GM19324 (cell line): ENCODE measurements at regions not wholly inside any gene's neighbourhood (a gene's known extent, or its start where the extent isn't known, plus 50 kb on each side); places are given as distances from the start of the nearest gene placed in this dataset.

Source experiments
- ATAC-seq: cut with Tn5 transposase; IDR thresholded peaks from one replicate; pipeline ENCODE4 v1.9.1; 2021; ENCODE audit warnings: mild to moderate bottlenecking, moderate library complexity; ENCODE audit not compliant: unreplicated experiment, low FRiP score

DNA sequence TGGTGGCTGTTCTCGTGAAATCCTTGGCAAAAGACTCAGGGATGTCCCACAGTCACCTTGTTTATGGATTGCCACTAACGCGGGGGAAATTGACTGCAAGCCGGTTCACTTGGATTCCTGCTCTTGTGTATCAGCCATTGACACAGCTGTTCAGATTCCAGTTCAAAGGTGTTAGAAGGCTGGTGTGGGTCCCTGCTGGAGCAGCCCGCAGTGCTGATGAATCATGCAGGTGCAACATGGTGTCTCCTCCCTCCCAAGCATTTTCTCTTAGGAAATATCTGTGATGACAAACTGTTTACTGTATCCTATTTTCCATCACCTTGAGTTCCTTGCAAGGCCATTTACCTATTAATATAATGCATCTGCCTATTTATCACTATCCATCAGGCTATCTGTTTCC lies 170.1 kb downstream of the GATA3 start:
- ATAC-seq = no peak

DNA sequence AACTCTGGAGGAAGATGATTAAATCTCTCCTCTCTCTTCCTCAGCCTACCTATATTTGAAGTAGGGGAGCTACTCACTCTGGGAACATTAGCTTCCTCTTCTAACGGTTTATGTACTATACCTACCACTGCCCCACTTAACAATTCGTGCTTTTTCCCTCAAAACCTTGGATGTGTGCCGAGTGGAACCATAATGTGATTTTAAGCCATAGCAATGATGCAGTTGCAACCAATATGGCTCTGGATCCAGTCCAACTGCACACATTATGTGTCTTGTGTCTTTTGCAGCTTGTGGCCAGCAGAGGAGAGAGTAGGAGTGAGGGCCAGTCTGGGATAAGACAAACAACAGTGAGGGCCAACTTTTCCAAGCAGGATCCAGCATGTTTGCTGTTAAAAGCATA lies 170.7 kb downstream of the GATA3 start:
- ATAC-seq = no peak

DNA sequence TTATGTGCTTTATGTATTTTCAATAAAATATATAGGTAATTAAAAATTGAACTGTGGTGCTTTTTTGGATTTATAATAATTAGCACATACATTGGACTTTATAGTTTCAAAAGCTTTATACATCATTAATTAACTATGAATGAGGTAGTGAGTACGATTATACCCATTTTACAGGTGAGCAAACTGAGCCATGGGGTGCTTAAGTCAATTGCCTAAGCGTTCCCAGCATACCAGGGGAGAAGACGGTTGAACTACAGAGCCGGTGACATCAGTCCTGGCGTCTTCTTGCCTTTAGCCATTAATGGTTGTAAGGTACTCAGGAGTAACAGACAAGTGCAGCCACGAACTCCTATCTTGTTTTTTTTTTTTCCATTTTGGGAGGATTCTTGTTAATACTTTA lies 172.8 kb downstream of the GATA3 start:
- ATAC-seq = no peak

DNA sequence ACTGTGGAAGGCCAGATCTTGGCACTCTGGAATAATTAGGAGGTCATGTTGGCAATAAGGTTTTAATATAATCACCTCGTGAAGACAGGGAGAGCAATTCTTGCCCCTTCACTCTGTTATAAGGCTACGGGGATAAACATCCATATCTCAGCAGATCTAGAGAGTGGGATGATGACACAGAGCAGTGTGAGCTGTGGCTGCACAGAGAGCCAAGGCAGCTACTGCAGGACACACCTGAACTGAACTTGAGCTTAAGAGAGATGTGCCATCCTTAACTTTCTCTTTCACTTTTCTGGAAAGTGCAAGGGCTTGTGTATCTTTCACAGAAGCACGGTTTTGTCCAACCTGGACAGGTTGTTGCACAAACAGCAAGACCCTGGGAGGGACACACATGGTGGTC lies 174.7 kb downstream of the GATA3 start:
- no peak for ATAC-seq

DNA sequence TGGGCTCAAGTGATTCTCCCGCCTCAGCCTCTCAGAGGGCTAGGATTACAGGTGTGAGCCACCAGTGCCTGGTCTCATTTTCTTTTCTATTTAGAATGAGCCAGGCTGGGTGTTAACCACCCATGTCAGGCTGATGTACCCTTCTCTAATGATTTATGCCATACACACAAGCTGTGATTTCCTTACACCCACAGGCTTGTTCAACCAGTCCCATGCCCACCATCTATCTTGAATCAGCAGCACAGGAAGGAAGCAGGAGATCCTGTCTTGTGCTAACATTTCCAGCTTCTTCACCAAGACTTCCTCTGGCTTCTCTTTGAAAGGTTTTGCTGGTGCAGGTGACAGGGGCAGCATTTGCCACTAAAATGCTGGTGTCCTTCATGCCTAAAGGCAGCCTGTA lies 176.4 kb downstream of the GATA3 start:
- no peak for ATAC-seq

DNA sequence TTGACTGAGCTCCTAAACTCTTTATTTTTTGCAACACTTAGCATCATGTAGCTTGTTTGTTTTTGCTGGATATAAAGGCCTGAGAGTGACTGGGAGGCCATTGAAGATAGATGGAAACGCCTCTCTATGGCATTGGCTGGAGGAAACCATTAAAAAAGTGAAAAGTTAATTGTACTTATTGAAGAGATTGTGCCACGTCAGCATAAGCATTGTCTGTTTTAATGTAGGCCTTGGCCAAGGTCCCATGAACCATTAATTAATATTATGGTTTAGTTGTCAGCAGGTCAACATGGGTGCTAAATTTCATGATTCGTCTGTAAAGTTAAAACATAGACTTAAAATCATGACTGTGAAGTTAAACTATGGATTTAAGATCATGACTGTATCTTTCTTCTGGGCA lies 178.6 kb downstream of the GATA3 start:
- no peak for ATAC-seq

DNA sequence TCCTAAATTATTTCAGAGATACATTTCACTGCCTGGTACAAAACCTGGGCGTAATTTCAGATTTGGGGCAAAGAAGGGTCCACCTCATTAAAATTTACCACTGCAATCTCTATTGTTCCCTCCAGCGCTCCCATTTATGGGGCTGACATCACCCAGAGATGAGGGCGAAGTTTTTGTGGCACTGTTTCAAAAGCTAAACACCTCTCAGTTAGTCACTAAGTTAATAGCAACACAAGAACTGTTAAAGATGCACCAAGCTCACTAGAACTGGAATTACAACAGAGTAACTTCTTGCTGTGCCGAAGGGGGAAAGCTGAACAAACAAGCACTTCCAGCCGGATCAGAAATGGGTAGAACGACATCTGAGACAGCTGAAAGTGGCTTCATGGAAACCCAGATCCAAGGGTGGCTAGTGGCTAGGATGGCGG lies 179.4 kb downstream of the GATA3 start:
- no peak for ATAC-seq

DNA sequence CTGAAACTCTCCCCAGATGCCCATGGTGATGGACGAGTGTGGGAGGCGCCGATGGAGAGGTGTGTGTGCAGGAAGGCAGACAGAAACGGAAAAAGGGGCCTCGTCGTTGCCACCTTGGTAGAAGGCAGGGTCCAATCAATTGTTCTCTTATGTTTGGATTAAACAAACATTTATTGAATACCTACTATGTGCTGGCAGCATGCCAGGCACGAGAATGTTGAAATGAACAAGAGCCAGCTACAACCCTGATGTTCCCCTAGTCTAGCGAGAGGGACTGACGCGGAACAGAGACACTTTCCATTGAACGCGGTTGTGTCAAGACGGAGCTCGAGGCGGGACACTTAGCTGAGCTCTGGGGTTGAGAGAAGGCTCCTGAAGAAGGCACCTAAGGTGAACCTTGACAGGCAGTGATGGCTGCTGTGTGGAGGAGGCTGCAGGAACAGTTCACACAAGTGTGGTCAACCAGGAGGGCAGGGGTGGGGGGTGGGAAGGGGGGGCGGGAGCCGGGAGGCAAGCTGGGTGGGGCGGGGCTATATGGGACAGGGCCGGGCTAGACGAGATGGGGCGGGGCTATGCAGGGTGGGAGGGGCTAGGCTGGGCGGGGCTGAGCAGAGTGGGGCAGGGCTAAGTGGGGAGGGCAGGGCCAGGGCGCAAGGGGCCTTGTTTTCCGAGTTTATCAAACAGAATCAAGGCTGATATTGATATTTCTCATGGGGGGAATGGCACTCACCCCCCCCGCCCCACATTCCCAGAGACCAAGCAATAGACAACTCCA lies 181.0 kb downstream of the GATA3 start:
- ATAC-seq = no peak

DNA sequence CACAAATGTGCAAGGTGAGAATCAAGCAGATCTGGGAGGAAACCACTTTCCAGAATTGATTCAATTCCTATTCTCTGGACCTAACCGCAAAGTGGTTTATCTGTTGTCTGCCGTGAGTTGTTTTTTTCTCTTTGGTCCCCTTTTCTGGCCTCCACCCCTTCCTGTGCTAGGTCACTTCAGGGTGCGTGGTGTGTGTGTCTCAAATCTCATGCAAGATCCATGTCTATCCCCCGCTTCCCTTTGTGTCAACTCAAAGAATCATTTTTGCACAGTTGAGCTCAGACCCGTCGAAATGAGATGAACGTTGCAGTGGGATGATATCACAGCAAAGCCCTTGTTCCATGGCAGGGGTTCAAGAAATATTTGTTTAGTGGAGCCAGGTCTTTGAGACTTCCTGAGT lies 184.5 kb downstream of the GATA3 start:
- ATAC-seq = no peak

DNA sequence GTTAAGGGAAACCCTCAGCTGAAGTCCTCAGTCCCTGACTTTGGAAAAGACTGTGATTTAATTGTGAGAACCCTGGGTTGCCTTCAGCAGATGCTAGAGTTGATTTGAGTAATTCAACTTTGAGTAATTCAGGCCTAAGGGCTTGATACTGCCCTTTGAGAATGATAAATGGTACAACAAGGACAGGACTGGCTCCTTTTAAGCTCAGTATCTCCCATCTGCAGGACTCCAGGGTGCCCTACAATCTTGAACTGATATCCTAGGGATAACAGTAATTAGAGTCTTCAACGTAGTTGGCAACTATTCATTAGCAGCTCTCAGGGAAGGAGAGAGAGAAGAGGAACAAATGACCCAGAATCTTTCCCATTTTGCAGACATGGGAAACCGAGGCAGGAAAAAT lies 186.4 kb downstream of the GATA3 start:
- no peak for ATAC-seq

DNA sequence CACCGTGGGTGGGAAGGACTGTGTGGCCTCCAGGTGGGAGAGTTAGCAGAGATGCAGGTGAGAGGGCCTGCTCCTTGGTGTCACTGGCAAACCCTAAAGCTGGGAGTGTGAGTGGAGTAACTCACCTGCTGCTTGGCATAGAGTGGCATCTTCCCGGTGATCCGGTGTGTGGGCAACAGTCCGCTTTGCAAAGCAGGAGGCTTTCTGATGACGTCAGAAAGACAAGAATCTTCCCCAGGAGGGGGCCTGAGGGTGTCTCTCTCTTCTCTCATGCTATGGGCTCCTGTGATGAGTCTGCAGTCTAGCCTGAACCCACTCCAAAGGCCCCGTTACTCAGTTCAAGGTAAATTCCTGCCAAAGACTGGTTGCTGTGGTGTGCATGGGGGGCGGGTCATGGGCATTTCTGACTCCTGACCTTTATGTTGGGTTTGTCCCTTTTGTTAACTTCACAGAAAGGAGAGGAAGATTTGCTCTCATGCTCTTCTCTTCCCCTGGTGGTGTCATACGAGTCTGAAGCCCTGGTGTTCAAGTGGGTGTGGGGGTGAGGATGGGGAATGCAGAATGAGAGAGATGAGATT lies 187.9 kb downstream of the GATA3 start:
- no peak for ATAC-seq

DNA sequence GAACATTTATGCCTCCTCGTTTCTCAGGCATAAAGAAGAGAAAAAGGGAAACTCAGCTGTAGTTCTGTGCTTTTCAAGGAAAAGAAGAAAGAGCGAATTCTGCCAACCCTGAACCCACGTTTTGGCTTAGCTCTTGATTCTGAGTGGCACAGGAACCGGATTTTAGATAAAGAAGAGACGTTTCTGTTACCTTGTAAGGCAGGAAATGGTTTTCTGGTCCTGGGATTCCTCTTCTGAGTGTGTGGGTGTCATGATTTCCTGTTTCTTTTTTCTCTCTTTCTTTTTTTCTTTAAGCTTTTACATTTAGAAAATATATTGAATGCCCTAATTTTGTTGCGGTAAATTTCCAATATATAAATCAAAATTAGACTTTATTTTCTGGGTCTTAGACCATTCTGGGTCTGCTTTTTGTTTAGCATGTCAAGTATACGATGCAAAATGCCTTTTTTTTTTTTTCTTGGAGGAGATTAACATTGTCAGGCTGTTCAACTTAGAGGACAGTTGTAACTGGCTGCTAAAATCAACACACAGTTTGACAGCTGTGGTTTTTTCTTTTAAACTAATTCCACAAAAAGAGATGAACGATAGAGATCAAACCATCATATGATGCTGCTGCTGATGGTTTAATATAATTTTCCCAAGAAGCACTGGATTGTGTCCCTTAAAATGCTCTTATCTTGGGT lies 190.8 kb downstream of the GATA3 start:
- ATAC-seq = no peak

DNA sequence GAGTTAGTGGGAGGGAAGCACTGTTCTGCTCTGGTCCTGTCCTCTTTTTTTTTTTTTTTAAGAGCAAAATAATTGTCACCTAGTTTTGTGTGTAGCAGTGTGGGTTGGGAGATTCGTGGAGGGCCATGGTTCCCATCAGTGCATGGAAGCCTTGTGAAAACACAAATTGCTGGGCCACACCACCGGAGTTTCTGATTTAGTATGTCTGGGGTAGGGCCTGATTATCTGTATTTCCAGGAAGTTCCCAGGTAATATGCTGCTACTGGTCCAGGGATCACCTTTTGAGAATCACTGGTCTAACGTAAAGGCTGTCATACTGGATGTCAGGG lies 191.3 kb downstream of the GATA3 start:
- ATAC-seq = no peak

DNA sequence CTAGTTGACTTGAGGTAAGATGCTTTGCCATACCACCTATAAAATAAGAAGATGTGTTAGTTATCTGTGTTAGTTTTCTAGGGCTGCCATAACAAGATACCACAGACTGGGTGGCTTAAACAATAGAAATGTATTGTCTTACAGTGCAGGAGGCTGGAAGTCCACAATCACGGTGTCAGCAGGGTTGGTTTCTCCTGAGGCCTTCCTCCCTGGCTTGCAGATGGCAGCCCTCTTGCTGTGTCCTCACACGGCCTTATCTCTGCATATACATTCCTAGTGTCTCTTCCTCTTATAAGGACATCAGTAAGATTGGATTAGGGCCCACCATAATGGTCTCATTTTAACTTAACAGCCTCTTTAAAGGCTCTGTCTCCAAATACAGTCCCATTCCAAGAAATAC lies 192.1 kb downstream of the GATA3 start:
- no peak for ATAC-seq

DNA sequence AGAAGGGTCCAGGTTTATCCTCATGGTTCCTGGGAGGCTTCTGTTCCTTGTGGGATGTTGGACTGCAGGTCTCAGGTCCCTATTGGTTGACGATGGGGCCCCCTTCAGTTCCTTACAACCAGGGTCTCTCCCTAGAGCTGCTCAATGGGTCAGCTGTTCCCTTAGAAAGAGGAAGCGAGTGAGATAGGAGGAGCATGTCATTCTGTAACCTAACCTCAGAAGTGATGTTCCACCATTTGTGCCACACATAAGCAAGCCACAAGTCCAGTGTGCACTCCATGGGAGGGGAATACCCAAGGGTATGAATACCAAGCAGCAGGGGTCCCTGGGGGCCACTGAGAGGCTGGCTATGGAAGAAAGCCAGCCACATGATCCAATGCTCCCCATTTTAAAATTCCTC lies 192.7 kb downstream of the GATA3 start:
- ATAC-seq = no peak

DNA sequence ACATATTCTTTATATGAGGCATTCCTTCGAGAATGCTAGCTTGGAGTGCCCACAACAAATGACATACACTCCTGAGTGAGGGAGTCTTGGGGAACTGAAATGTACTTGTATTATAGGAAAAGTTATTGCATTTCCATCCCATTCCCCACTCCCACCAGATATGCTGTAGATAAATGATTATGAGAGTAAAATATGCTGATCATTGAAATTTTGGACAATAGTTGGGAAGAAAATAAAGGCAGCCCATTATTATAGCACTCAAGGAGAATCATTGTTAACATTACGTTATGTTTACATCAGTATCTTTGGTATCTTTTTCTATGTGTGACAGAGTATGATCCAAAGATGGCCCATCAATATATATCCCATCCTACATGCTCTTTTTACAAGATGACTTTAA lies 194.4 kb downstream of the GATA3 start:
- ATAC-seq = no peak

DNA sequence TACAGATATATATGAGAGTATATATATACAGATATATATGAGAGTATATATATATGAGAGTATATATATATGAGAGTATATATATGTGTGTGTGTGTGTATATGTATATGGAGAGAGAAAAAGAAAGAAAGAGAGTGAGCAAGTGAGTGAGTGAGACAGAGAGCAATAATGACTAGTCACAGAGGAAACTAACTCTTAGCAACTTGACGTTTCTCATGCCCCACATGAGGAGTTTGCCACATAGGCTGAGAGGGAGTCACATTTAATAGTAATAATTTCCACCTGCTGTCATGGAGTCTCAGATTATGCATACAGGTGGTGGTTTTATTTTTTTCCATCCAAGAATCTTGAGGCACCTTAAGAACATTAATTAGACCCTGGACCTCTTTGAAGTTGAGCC lies 199.9 kb downstream of the GATA3 start:
- ATAC-seq = no peak

DNA sequence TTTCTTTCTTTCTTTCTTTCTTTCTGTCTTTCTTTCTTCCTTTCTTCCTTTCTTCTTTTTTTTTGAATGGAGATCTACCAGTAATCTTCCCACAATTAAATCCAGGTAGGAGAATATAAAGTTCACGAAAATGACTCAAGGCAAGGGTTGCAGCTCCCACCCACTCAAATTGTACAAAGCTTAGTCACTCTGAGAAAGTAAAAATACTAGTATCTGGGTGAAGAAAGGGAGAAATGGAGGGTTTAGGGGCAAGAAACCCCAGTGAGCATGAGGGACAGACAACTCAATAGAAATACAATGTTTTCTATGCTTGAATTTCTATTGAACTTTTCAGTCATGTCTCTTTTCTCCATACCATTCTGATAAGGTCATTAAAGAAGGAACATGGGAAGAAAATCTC lies 200.8 kb downstream of the GATA3 start:
- no peak for ATAC-seq

DNA sequence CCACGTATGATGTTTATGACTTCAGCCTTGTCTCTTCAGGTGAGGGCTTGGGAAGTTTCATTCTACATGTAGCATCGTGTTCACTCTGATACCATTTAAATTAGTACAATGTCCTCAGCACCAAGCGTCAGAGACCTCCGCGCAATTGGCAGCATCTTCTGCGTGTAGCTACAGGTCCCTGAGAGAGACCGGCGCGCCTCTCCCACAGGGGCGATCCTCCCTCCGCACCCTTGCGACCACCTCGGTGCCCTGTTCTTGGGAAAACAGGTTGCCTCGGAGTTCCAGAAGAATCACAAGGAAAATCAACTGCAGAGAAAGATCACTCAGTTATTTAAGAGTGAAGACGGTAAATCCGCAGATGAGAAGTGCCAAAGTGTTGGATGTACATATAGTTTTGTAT lies 206.2 kb downstream of the GATA3 start:
- ATAC-seq = no peak

DNA sequence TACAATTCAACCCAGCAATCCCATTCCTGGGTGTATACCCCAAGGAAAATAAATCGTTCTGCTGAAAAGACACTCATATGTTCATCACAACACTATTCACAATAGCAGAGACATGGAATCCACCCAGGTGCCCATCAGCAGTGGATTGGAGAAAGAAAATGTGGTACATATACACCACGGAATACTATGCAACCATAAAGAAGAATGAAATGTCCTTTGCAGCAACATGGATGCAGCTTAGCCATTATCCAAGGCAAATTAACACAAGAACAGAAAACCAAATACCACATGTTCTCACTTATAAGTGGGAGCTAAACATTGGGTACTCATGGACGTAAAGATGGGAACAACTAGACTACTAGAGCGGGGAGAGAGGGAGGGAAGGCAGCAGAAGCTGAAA lies 207.8 kb downstream of the GATA3 start:
- ATAC-seq = no peak

DNA sequence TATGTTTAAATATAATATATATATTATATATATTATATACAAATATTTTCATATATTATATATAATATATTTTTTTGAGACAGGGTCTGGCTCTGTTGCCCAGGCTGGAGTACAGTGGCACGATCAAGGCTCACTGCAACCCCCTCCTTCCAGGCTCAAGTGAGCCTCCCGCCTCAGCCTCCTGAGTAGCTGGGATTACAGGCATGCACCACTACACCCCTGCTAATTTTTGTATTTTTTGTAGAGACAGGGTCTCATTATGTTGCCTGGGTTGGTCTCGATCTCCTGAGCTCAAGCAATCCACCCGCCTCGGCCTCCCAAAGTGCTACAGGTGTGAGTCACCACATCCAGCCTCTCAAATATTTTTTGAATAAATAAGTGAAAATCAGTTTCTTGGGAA lies 215.5 kb downstream of the GATA3 start:
- ATAC-seq = no peak

DNA sequence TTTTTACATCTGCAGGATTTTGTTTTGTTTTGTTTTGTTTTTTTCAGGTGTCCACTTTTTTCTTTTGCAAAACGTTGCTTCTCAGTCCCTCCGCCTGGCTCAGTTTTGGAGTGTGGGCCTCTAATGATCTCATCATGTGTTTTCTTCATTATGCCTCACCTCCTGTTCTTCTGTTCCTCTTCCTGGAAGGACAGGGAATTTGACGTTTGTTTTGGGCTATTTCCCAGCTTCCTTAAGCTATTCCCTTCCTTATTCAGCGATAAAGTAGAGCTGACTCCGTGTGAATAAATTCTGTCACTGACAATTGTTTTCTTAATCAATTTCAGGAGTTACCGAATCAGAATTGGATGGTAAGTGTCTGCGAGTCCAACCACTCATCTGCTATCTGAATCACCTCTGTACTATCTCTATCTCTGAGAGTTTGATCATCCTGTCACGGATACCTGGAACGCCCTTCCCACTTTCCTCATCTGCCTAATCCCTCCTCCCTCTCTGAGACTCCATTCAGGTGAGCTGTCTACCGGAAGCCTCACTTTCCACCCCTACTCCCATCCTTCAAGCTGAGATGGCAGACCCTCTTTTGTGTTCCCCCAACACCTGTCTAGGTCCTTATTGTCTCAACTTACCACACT lies 218.4 kb downstream of the GATA3 start:
- ATAC-seq = no peak
